GM12878 (cell line): ENCODE measurements at regions not wholly inside any gene's neighbourhood (a gene's known extent, or its start where the extent isn't known, plus 50 kb on each side); places are given as distances from the start of the nearest gene placed in this dataset.

Experiments used
- ATAC-seq: fragments of 200-7000 bp; cut with Tn5 transposase; 3 replicates; pipeline ENCODE4 v1.9.1; 2020; ENCODE audit warnings: mild to moderate bottlenecking, moderate library complexity
- BruUV-seq: library from RNA; stranded (reverse); fragments of 400-500 nt; replicated peaks from 2 replicates; lab custom pipeline; 2021; lab: Mats Ljungman, UMichigan
- CTCF ChIA-PET: fragments of 300-600 bp; sonication (Branson Sonifier 250); formaldehyde crosslinking; extraction: SDS; loops from one replicate; lab custom pipeline; 2021; ENCODE audit warnings: inconsistent platforms; lab: Yijun Ruan, JAX
- POLR2A ChIA-PET: fragments of 350-600 bp; formaldehyde crosslinking; extraction: SDS; loops from one replicate; lab custom pipeline; 2021; ENCODE audit warnings: inconsistent platforms; lab: Charles Lee
- RAD21 ChIA-PET: fragments of 300-600 bp; sonication (Branson Sonifier 250); formaldehyde crosslinking; loops from one replicate; lab custom pipeline; 2023; ENCODE audit warnings: antibody characterized with exemption; ENCODE audit not compliant: unreplicated experiment; lab: Charles Lee
- SMC1A ChIA-PET: fragments of 300-600 bp; sonication (Branson Sonifier 250); formaldehyde crosslinking; loops from one replicate; lab custom pipeline; 2023; ENCODE audit not compliant: unreplicated experiment, uncharacterized antibody; lab: Charles Lee
- DNase-seq: peaks from one replicate; pipeline ENCODE4 v3.0.0-alpha.2; 2011; ENCODE audit warnings: low read depth, low spot score
- FAIRE-seq: peaks from 3 replicates; lab custom pipeline; 2011; peaks lifted over from hg19 to GRCh38; lab: Jason Lieb, UNC
- H2AFZ ChIP-seq: 2 replicates; pipeline ENCODE4 v1.6.0; 2011; ENCODE audit warnings: low read depth, low read length, control low read depth; ENCODE audit not compliant: control insufficient read depth
- H3K27ac ChIP-seq: 2 replicates; pipeline ENCODE4 v1.5.1; 2011; ENCODE audit warnings: control low read depth; ENCODE audit not compliant: control insufficient read depth, insufficient read depth
- H3K27me3 ChIP-seq, 2 experiments: replicated peaks in 1 of 2; 2 replicates each; pipeline versions ENCODE4 v1.6.0 to v1.6.1; 2011; ENCODE audit warnings: low read length in 1 of 2; ENCODE audit not compliant: control insufficient read depth in 2 of 2, insufficient read depth in 2 of 2
- H3K36me3 ChIP-seq, 2 experiments: 2 replicates each; pipeline ENCODE4 v1.5.1; 2011; ENCODE audit warnings: low read length in 1 of 2; ENCODE audit not compliant: control insufficient read depth in 2 of 2, insufficient read depth in 2 of 2
- H3K4me1 ChIP-seq: 2 replicates; pipeline ENCODE4 v1.6.1; 2011; ENCODE audit warnings: mild to moderate bottlenecking, low read length, moderate library complexity, mixed read lengths; ENCODE audit not compliant: control insufficient read depth, insufficient read depth
- H3K4me2 ChIP-seq: 2 replicates; pipeline ENCODE4 v1.6.0; 2011; ENCODE audit warnings: control low read depth; ENCODE audit not compliant: control insufficient read depth, insufficient read depth
- H3K4me3 ChIP-seq: fragments of 200-600 bp; sonication (generic); 2 replicates; pipeline ENCODE4 v1.5.1; 2016
- H3K79me2 ChIP-seq: 2 replicates; pipeline ENCODE4 v1.6.0; 2011; ENCODE audit warnings: low read length; ENCODE audit not compliant: control insufficient read depth, insufficient read depth
- H3K9ac ChIP-seq: 2 replicates; pipeline ENCODE4 v1.8.0; 2011; ENCODE audit warnings: low read length, control low read depth, mixed read lengths; ENCODE audit not compliant: control insufficient read depth, insufficient read depth
- H3K9me3 ChIP-seq: replicated peaks from 3 replicates; pipeline ENCODE4 v1.5.1; 2011; ENCODE audit warnings: mild to moderate bottlenecking, low read length; ENCODE audit not compliant: control insufficient read depth, insufficient read depth
- H4K20me1 ChIP-seq: 2 replicates; pipeline ENCODE4 v1.6.0; 2011; ENCODE audit not compliant: control insufficient read depth, insufficient read depth
- BACH1 ChIP-seq: fragments of 450-650 bp; IDR thresholded peaks from 2 replicates; pipeline ENCODE4 v1.6.1; 2017; ENCODE audit warnings: mild to moderate bottlenecking, borderline replicate concordance
- CEBPB ChIP-seq, 2 experiments: fragments of 150-350 bp in 1 of 2; IDR thresholded peaks; 2 replicates each; pipeline ENCODE4 v1.6.1; 2012 to 2014; ENCODE audit warnings: low read depth in 2 of 2, low read length in 2 of 2, borderline replicate concordance in 1 of 2, inconsistent platforms in 1 of 2
- DPF2 ChIP-seq: fragments of 450-650 bp; IDR thresholded peaks from 2 replicates; pipeline ENCODE4 v1.6.1; 2017; ENCODE audit warnings: mild to moderate bottlenecking
- EED ChIP-seq: sonication (generic); IDR thresholded peaks from 2 replicates; pipeline ENCODE4 v1.6.1; 2016; ENCODE audit warnings: antibody characterized with exemption, low read depth
- EP300 ChIP-seq, 2 experiments: fragments of 150-350 bp in 1 of 2; IDR thresholded peaks; 2 replicates each; pipeline ENCODE4 v1.6.1; 2011 to 2012; ENCODE audit warnings: low read depth in 2 of 2, low read length in 2 of 2, borderline replicate concordance in 1 of 2, improper control_type of control experiment in 1 of 2, inconsistent platforms in 1 of 2; ENCODE audit not compliant: control insufficient read depth in 1 of 2
- FOXM1 ChIP-seq: IDR thresholded peaks from 2 replicates; pipeline ENCODE4 v1.6.1; 2012; ENCODE audit warnings: low read depth, mild to moderate bottlenecking, inconsistent platforms, low read length, moderate library complexity
- GATAD2B ChIP-seq: fragments of 450-650 bp; conservative IDR thresholded peaks from 2 replicates; pipeline ENCODE4 v1.6.1; 2017; ENCODE audit warnings: low read depth, mild to moderate bottlenecking, moderate library complexity
- HCFC1 ChIP-seq: fragments of 150-350 bp; IDR thresholded peaks from 2 replicates; pipeline ENCODE4 v1.6.1; 2014; ENCODE audit warnings: low read length
- IKZF1 ChIP-seq: fragments of 450-650 bp; conservative IDR thresholded peaks from 2 replicates; pipeline ENCODE4 v1.6.1; 2017; ENCODE audit warnings: antibody characterized with exemption, mild to moderate bottlenecking
- IKZF2 ChIP-seq, 2 experiments: fragments of 450-650 bp; IDR thresholded peaks; 2 replicates each; pipeline ENCODE4 v1.6.1; 2017; ENCODE audit warnings: mild to moderate bottlenecking in 2 of 2, moderate library complexity in 2 of 2
- MTA3 ChIP-seq: IDR thresholded peaks from 2 replicates; pipeline ENCODE4 v1.6.1; 2012; ENCODE audit warnings: low read length, inconsistent platforms, borderline replicate concordance
- PAX5 ChIP-seq: IDR thresholded peaks from 2 replicates; pipeline ENCODE4 v1.6.1; 2011; ENCODE audit warnings: low read depth, low read length, borderline replicate concordance
- POLR2AphosphoS2 ChIP-seq: IDR thresholded peaks from 2 replicates; pipeline ENCODE4 v1.6.1; 2011; ENCODE audit warnings: low read depth, mild to moderate bottlenecking, low read length, improper control_type of control experiment, moderate library complexity
- RUNX3 ChIP-seq: IDR thresholded peaks from 2 replicates; pipeline ENCODE4 v1.6.1; 2012; ENCODE audit warnings: low read length, inconsistent platforms
- SMARCA5 ChIP-seq: fragments of 450-650 bp; IDR thresholded peaks from 2 replicates; pipeline ENCODE4 v1.6.1; 2017; ENCODE audit warnings: mild to moderate bottlenecking
- SREBF1 ChIP-seq: IDR thresholded peaks from 2 replicates; pipeline ENCODE4 v1.6.1; 2012; ENCODE audit warnings: mild to moderate bottlenecking, low read length
- YY1 ChIP-seq: IDR thresholded peaks from 2 replicates; pipeline ENCODE4 v1.6.1; 2011; ENCODE audit warnings: low read depth, mild to moderate bottlenecking, low read length
- ZNF274 ChIP-seq: IDR thresholded peaks from one replicate; pipeline ENCODE4 v1.8.0; 2011; ENCODE audit not compliant: insufficient read length, insufficient read depth
- ZNF622 ChIP-seq: fragments of 450-650 bp; IDR thresholded peaks from 2 replicates; pipeline ENCODE4 v1.6.1; 2017; ENCODE audit warnings: mild to moderate bottlenecking, inconsistent platforms
- WGBS: methylation state at CpG from one replicate; pipeline ENCODE4 v1.1.6; 2016; ENCODE audit warnings: low lambda C conversion rate; ENCODE audit not compliant: insufficient replicate concordance, insufficient coverage; ENCODE audit errors: missing lambda C conversion rate; 5-methylcytosine and 5-hydroxymethylcytosine counted together
- in situ Hi-C: fragments of 300-500 bp; cut with MboI; formaldehyde crosslinking; loops from 9 replicates; pipeline ENCODE4 v1.14.3; 2018; ENCODE audit warnings: mixed read lengths
- intact Hi-C: fragments of 100-400 bp; cut with micrococcal nuclease; formaldehyde crosslinking; loops from one replicate; pipeline ENCODE4 v1.14.2; 2022; ENCODE audit not compliant: unreplicated experiment
- TF ChIP-seq, protein P1 (sequence below): fragments of 450-650 bp; IDR thresholded peaks from 2 replicates; pipeline ENCODE4 v1.6.1; 2017; ENCODE audit warnings: low read depth, mild to moderate bottlenecking, moderate library complexity
- TF ChIP-seq, protein P2 (sequence below): fragments of 150-350 bp; IDR thresholded peaks from 2 replicates; pipeline ENCODE4 v1.6.1; 2016; ENCODE audit warnings: low read depth, low read length

DNA sequence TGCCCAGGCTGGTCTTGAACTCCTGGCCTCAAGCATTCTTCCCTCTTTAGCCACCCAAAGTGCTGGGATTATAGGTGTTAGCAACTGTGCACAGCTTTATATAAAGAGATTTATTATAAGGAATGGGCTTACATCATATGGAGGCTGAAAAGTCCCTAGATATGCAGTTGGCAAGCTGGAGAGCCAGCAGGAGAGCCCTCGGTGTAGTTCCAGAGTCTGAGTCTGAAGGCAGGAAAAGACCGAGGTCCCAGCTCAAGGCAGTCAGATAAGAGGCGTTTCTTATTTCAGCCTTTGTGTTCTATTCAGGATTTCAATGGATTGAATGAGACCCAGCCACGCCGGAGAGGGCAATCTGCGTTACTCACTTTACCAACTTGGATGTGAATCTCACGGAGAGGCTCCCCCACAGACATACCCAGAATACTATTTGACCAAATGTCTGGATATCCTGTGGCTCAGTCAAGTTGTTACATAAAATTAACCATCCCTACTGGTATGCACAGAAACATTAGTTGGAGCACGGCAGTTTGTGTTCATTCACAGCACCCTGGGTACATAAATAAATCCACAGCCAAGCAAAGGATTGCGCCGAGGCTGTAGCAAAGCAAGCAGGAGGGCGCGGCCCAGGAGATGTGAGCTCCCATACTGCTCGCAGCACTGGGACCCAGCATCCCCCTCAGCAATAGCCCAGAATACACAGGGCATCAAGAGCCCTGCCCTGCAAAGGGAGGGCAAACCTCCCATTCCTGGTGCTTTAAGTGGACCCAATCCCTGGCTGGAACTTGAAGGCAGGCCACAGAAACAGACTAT lies 158.4 kb upstream of the ZNF32 start (continued):
- TF ChIP-seq SREBF1 (no peak), IKZF2 (IDR thresholded peaks at IDR 0.05) (no peak), HCFC1 (no peak), YY1 (no peak), PAX5 (no peak), BACH1 (no peak)

DNA sequence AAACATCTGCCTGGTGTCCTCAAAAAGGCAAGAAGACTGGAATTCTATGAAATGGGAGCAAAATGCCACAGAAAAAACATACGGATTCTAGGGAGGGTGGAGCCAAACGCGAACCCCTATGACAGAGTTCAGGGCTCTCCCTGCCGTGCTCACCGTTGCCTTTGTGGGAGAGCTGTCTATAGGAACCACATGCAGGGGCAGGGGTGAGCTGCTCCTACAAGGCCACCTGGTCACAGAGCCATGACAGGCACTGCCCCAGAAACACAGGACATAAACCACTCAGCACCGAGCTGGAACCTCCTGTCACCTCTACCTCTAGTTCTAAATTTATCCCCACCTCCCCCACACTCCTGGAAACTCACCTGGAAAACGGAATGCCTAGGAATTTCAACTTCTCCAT lies 155.1 kb upstream of the ZNF32 start:
- CTCF ChIA-PET, result no interaction called here
- intact Hi-C loops, result no loop called here
- no peak for FAIRE-seq
- TF ChIP-seq EED, result no peak
- no peak for TF ChIP-seq RUNX3
- TF ChIP-seq CEBPB (IDR thresholded peaks at IDR 0.05; ENCODE audit: borderline replicate concordance in 1 of 2, low read depth in 2 of 2, low read length in 2 of 2), result no peak
- TF ChIP-seq ZNF622, result no peak
- TF ChIP-seq GATAD2B, result no peak
- no peak for TF ChIP-seq EP300 (IDR thresholded peaks at IDR 0.05; ENCODE audit: borderline replicate concordance in 1 of 2, control insufficient read depth in 1 of 2, low read depth in 2 of 2, low read length in 2 of 2)
- TF ChIP-seq MTA3, result no peak
- TF ChIP-seq, protein P1, sequence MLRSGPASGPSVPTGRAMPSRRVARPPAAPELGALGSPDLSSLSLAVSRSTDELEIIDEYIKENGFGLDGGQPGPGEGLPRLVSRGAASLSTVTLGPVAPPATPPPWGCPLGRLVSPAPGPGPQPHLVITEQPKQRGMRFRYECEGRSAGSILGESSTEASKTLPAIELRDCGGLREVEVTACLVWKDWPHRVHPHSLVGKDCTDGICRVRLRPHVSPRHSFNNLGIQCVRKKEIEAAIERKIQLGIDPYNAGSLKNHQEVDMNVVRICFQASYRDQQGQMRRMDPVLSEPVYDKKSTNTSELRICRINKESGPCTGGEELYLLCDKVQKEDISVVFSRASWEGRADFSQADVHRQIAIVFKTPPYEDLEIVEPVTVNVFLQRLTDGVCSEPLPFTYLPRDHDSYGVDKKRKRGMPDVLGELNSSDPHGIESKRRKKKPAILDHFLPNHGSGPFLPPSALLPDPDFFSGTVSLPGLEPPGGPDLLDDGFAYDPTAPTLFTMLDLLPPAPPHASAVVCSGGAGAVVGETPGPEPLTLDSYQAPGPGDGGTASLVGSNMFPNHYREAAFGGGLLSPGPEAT, result no peak
- no peak for TF ChIP-seq POLR2AphosphoS2
- TF ChIP-seq DPF2, result no peak
- TF ChIP-seq SMARCA5, result no peak
- TF ChIP-seq ZNF274, result no peak
- TF ChIP-seq IKZF1, result no peak
- TF ChIP-seq, protein P2, sequence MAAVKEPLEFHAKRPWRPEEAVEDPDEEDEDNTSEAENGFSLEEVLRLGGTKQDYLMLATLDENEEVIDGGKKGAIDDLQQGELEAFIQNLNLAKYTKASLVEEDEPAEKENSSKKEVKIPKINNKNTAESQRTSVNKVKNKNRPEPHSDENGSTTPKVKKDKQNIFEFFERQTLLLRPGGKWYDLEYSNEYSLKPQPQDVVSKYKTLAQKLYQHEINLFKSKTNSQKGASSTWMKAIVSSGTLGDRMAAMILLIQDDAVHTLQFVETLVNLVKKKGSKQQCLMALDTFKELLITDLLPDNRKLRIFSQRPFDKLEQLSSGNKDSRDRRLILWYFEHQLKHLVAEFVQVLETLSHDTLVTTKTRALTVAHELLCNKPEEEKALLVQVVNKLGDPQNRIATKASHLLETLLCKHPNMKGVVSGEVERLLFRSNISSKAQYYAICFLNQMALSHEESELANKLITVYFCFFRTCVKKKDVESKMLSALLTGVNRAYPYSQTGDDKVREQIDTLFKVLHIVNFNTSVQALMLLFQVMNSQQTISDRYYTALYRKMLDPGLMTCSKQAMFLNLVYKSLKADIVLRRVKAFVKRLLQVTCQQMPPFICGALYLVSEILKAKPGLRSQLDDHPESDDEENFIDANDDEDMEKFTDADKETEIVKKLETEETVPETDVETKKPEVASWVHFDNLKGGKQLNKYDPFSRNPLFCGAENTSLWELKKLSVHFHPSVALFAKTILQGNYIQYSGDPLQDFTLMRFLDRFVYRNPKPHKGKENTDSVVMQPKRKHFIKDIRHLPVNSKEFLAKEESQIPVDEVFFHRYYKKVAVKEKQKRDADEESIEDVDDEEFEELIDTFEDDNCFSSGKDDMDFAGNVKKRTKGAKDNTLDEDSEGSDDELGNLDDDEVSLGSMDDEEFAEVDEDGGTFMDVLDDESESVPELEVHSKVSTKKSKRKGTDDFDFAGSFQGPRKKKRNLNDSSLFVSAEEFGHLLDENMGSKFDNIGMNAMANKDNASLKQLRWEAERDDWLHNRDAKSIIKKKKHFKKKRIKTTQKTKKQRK, result no peak
- no peak for TF ChIP-seq FOXM1

More for the DNA sequence above, 155.1 kb upstream of the ZNF32 start:
- no peak for DNase-seq
- H2AFZ ChIP-seq, result no peak overlapping the region
- ChIA-PET SMC1A (interaction anchor here (0.5 kb wide), 1 partner anchor 107 kb away, joined by 3 read pairs; no protein-coding TSS in a partner anchor), POLR2A (interaction anchor here (0.8 kb wide), 1 partner anchor 16 kb away, joined by 3 read pairs; no protein-coding TSS in a partner anchor), RAD21 (no interaction called here)
- no peak overlapping the region for H3K4me2 ChIP-seq
- no peaks in the 10 kb centered on the region for H3K9me3 ChIP-seq
- WGBS, result 49% methylated on average over 7 of the region's 7 CpGs
- H3K36me3 ChIP-seq, result no peaks in the 10 kb centered on the region
- in situ Hi-C loops, result no loop called here
- H3K9ac ChIP-seq, result no peak overlapping the region
- no peak for ATAC-seq
- H4K20me1 ChIP-seq, result no peaks in the 10 kb centered on the region
- no peak overlapping the region for H3K27ac ChIP-seq
- H3K4me1 ChIP-seq, result no peaks in the 10 kb centered on the region
- no peaks in the 10 kb centered on the region for H3K79me2 ChIP-seq
- BruUV-seq, result no TSS peak
- no peaks in the 10 kb centered on the region; a peak in 2 of 4 replicates for H3K27me3 ChIP-seq
- H3K4me3 ChIP-seq, result no peak overlapping the region
